ENCODE measurements at regions not wholly inside any gene's neighbourhood (a gene's known extent, or its start where the extent isn't known, plus 50 kb on each side); places are given as distances from the start of the nearest gene placed in this dataset.

DNA sequence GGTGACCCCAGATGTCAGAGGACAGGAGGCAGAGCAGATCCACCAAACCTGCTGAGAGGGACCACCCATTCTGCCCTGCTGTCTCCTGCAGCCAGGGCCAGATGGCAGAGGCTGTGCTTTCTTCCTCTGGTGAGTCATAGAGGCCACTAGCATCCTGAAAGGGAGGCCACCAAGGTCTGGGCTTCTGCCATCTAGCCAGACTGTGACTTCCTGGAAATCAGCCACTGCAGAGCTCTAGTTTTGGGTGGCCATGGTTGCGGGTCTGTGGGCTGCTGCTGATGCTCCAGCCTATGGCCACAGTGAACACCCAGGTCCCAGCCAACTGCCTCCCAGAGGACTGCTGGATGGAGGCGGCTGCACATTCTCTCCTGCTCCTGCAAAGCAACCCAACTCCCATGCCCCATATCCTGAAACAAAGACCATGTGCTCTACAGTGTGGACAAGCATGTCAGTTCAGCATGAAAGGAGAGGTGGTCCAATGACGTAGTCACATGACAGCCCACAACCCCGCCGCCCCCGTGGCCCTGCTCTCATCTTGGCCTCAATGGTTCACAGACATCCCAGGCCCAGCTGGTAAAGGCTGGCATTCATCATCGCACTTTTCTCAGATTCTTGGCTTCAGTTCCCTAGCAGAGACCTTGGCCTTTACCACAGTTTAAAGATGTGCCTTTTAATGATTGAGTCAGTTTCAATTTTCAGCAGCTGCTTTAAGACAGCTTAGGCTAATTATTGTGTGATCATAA, 73.9 kb upstream of the CXCL12 start:
- TF ChIP-seq, protein P1, sequence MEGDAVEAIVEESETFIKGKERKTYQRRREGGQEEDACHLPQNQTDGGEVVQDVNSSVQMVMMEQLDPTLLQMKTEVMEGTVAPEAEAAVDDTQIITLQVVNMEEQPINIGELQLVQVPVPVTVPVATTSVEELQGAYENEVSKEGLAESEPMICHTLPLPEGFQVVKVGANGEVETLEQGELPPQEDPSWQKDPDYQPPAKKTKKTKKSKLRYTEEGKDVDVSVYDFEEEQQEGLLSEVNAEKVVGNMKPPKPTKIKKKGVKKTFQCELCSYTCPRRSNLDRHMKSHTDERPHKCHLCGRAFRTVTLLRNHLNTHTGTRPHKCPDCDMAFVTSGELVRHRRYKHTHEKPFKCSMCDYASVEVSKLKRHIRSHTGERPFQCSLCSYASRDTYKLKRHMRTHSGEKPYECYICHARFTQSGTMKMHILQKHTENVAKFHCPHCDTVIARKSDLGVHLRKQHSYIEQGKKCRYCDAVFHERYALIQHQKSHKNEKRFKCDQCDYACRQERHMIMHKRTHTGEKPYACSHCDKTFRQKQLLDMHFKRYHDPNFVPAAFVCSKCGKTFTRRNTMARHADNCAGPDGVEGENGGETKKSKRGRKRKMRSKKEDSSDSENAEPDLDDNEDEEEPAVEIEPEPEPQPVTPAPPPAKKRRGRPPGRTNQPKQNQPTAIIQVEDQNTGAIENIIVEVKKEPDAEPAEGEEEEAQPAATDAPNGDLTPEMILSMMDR (IDR thresholded peaks at IDR 0.05; ENCODE audit: insufficient read depth, low read depth, low read length, missing control alignments): no peak

DNA sequence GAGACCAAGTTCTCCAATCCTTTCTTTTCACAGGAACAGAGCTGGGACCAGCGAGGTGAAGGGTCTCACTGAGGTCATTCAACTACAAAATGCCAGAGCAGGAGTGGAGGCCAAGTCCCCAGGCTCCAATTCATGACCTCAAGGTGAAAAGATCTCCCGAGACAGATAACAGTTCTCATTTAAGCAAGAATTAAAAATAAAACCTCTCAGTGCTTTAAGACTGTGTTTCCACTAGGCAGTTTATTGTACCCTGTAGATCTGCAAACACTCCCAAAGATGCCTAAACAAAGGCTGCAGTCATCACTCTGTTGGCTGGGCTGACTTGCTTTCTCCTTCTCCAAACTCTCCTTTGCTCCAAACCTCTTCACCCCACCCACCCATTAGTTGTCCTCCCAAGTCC, 74.8 kb upstream of the CXCL12 start:
- TF ChIP-seq, protein P1 (IDR thresholded peaks at IDR 0.05; ENCODE audit: insufficient read depth, low read depth, low read length, missing control alignments): no peak

More for the DNA sequence above, 73.9 kb upstream of the CXCL12 start:
- DNase-seq (ENCODE audit: low read depth): no peak
- no peak overlapping the region for H3K4me3 ChIP-seq (ENCODE audit: low read length)

DNA sequence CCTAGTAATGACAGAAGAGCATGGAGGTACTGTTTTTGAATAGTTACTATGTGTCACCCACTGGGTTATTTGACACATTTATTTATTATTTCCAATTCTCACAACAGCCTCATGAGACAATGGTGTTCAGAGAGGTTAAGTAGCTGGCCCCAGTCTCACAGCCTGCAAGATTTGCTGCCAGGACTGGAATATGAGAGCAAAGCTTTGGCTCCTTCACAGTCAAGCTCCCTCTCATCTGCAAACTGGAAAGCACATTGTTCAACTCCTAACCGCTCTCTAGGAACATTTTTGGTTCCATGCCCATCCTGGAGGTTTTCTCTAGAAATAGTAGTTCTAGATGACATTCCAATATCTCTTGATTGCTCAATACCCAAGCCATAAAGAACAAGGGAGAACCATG, 75.5 kb upstream of the CXCL12 start:
- TF ChIP-seq, protein P1 (IDR thresholded peaks at IDR 0.05; ENCODE audit: insufficient read depth, low read depth, low read length, missing control alignments): no peak
- H3K4me3 ChIP-seq (ENCODE audit: low read length): no peak overlapping the region
- DNase-seq (ENCODE audit: low read depth): no peak

More for the DNA sequence above, 74.8 kb upstream of the CXCL12 start:
- H3K4me3 ChIP-seq (ENCODE audit: low read length): no peak overlapping the region
- no peak for DNase-seq (ENCODE audit: low read depth)

DNA sequence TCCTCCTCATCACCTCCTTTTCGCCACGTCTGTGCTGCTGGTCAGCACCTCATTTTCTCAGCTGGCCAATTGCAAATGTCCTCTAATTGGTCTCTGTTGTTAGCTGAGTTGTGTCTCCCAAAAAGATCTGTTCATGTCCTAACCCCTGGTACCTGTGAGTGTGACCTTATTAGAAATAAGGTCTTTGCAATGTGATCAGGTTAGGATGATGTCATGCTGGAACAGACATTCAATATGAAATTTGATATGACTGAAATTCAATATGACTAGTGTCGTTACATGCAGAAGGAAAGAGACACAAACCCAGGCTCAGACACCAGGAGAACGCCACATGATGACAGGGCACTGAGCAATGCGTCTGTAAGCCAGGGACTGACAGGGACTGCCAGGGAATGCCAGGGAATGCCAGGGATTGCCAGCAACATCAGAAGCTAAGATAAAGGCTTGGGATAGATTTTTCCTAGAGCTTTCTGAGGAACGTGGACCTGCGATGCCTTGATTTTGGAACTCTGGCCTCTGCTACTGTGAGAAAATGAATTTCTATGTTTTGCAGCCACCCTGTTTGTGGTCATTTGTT, 77.5 kb upstream of the CXCL12 start:
- TF ChIP-seq, protein P1 (IDR thresholded peaks at IDR 0.05; ENCODE audit: insufficient read depth, low read depth, low read length, missing control alignments): no peak
- no peak for DNase-seq (ENCODE audit: low read depth)
- no peak overlapping the region for H3K4me3 ChIP-seq (ENCODE audit: low read length)

DNA sequence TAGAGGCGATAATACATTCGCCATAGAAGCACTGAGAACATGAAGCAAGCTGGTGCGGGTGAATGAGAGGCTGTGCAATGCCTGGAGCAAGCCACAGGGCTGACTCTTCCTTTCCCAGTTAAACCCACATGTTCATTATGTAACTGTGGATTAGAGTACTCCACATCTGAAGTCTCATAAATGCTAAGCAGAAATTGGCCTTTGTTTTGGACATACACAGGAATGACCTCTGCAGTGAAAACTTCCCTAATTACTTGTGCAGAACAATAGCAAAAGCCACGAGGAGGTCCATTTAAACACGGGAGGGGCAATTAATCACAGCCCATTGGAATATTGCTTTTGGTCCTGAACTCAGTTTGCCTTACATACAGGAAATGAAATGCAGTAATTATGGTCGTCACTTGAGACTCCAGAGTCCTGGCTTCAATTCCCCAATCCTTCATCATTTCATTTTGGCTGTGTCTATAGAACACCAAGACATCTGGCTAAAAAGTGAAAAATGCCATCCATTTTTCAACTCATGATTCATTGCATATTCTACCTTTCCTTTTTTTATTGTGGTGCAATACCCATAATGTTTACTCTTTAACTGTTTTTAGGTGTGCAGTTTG, 78.7 kb upstream of the CXCL12 start:
- TF ChIP-seq, protein P1 (IDR thresholded peaks at IDR 0.05; ENCODE audit: insufficient read depth, low read depth, low read length, missing control alignments): no peak
- no peak overlapping the region for H3K4me3 ChIP-seq (ENCODE audit: low read length)
- no peak for DNase-seq (ENCODE audit: low read depth)

DNA sequence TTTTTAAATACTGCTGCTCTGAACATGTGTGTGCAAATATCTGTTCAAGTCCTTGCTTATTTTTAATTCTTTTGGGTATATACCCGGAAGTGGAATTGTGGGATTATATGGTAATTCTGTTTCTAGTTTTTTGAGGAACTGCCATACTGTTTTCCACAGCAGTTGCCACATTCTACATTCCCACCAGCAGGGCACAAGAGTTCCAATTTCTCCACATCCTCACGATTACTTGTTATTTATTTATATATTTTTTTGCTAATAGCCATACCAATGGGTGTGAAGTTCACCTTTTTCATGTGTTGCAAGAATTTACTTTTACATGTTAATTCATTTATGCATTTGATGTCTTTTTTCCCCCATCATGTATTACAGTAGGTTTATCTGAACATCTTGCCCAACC, 79.6 kb upstream of the CXCL12 start:
- H3K4me3 ChIP-seq (ENCODE audit: low read length): no peak overlapping the region
- no peak for DNase-seq (ENCODE audit: low read depth)
- TF ChIP-seq, protein P1 (IDR thresholded peaks at IDR 0.05; ENCODE audit: insufficient read depth, low read depth, low read length, missing control alignments): no peak

All from epithelial cell of esophagus (primary cell).